Effector CD4-positive, alpha-beta T cell (primary cell): ENCODE measurements at regions not wholly inside any gene's neighbourhood (a gene's known extent, or its start where the extent isn't known, plus 50 kb on each side); places are given as distances from the start of the nearest gene placed in this dataset.
"Not testable (repeated sequence)": the region's sequence is repeated elsewhere in the genome, so short reads cannot be mapped to it uniquely, and the experiment has no call there.

Experiments used
- DNase-seq: peaks from one replicate; pipeline ENCODE4 v3.0.0-alpha.2; 2020

GRCh38 chr17:15864061-15864460 lies 80.9 kb upstream of the ADORA2B start:
- not testable (repeated sequence) for DNase-seq

- DNase-seq, result not testable (repeated sequence)
Observed at GRCh38 chr17:15864472-15864871, 80.5 kb upstream of the ADORA2B start.

- DNase-seq, result not testable (repeated sequence)
Observed at GRCh38 chr17:15866015-15866414, 78.9 kb upstream of the ADORA2B start.

- not testable (repeated sequence) for DNase-seq
Observed at GRCh38 chr17:15867331-15867730, 77.6 kb upstream of the ADORA2B start.

- not testable (repeated sequence) for DNase-seq
Observed at GRCh38 chr17:15869868-15870267, 75.1 kb upstream of the ADORA2B start.

GRCh38 chr17:15872677-15873076 lies 72.3 kb upstream of the ADORA2B start:
- DNase-seq, result not testable (repeated sequence)

- not testable (repeated sequence) for DNase-seq
Observed at GRCh38 chr17:15877882-15878500, 66.9 kb upstream of the ADORA2B start.

GRCh38 chr17:15882058-15882720 lies 62.7 kb upstream of the ADORA2B start:
- DNase-seq, result no peak

- no peak for DNase-seq
Observed at GRCh38 chr17:15882777-15883176, 62.2 kb upstream of the ADORA2B start.

- no peak for DNase-seq
Observed at GRCh38 chr17:15883617-15884111, 61.3 kb upstream of the ADORA2B start.

- DNase-seq, result no peak
Observed at GRCh38 chr17:15884731-15885130, 60.2 kb upstream of the ADORA2B start.

GRCh38 chr17:15885770-15886169 lies 59.2 kb upstream of the ADORA2B start:
- no peak for DNase-seq

- DNase-seq, result no peak
Observed at GRCh38 chr17:15886221-15886620, 58.7 kb upstream of the ADORA2B start.

- DNase-seq, result no peak
Observed at GRCh38 chr17:15886804-15887203, 58.1 kb upstream of the ADORA2B start.

- no peak for DNase-seq
Observed at GRCh38 chr17:15888436-15888835, 56.5 kb upstream of the ADORA2B start.

- no peak for DNase-seq
Observed at GRCh38 chr17:15890279-15890892, 54.5 kb upstream of the ADORA2B start.

- DNase-seq, result no peak
Observed at GRCh38 chr17:15891318-15891717, 53.6 kb upstream of the ADORA2B start.

GRCh38 chr17:15892244-15892643 lies 52.7 kb upstream of the ADORA2B start:
- DNase-seq, result no peak

- DNase-seq, result no peak
Observed at GRCh38 chr17:15892731-15893657, 51.9 kb upstream of the ADORA2B start.

- DNase-seq, result no peak
Observed at GRCh38 chr17:15893658-15894024, 51.3 kb upstream of the ADORA2B start.

GRCh38 chr17:15894258-15894657 lies 50.7 kb upstream of the ADORA2B start:
- DNase-seq, result no peak

- DNase-seq, result no peak
Observed at GRCh38 chr17:15894913-15895658, 49.8 kb upstream of the ADORA2B start.
